IPS-NIHi7 (cell line): ENCODE measurements at regions not wholly inside any gene's neighbourhood (a gene's known extent, or its start where the extent isn't known, plus 50 kb on each side); places are given as distances from the start of the nearest gene placed in this dataset.

ENCODE experiments used
- DNase-seq: peaks from one replicate; pipeline ENCODE4 v3.0.0; 2012; ENCODE audit warnings: mixed read lengths; ENCODE audit errors: extremely low spot score

DNA sequence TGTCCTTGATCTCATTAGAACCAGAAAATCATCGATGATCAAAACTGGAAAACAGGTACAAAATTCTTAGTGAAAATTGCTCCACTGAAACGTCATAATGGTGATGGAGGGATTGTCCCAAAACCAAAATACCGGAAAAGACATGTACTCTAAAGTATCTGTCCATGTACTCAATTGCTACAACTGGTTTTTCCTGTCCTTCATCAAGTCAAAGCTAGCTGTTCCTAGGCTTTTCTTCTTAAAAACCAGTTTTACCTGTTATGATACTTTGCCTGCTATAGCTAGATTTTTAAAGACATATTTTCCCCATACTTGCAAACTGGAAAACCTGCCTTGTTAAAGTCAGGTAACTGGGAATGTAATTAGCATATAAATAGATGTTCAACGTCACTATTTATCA is 50.5 kb upstream of the LRRC1 start:
- no peak for DNase-seq

DNA sequence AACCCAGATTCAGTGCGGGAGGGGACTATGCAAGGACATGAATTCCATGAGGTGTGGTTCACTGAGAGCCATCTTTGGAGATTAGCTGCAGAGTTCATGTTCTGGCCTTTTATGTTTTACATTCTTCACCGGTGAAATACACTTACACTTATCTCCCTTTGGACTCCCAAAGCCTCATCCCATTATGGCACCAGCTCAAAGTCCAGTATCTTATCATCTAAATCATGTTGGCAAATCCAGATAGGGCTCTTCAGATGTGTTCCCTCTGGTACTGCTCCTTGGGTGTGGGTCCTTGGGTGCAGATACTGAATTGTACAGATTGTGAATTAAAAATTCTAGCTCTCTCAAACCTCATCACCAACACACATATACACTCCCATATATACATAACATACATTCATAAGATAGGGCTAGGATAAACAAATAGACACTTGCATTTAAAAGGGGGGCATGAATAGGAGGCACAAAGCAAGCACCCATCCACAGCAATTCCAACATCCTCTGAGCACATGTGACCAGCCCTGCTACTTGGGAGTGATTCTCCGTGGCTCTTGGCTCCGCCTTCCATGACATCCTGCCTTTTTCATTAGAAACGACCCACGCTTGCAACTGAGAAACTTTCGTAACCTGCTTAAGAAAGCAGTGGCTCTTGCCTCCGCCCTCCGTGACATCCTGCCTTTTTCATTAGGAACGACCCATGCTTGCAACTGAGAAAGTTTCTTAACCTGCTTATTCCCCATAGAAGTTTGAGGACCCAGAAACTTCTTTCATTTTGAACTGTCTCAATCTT is 53.6 kb upstream of the LRRC1 start:
- peak; percentile 16 for DNase-seq

DNA sequence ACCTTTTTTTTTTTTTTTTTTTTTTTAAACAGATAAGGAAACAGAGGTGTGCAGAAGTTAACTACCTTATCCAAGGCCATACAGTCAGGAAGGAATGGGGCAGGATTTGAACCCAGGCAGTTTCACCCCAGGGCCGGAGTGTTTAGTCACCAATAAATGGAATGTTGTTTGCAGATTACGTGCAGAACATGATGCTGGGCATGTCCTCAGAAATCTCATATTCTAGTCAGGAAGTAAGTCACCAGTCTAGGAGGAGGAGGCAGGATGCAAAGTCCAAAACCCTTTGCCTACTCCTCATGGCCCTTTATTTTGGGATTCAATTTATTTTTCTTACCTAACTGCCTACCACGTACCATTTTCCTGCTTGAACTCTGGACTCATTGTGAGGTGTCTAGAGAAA is 57.1 kb upstream of the LRRC1 start:
- no peak for DNase-seq

DNA sequence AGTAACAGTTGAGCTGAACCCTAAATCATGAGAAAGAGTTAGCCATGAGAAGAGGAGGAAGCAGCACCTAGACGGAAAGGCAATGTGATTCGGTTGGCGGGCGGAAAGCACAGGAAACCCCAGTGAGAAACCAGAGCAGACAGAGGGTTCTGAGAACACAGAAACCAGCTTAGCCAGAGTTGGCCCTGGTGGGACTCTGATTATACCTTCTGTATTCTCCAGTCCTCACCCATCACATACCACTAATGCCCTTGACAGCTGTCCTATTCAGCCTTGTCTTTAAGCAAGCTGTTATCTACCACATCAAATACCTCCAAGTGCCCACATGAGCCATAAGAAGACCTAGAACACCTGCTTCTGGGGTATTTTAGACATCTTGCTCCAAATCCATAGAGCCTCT is 58.9 kb upstream of the LRRC1 start:
- no peak for DNase-seq

DNA sequence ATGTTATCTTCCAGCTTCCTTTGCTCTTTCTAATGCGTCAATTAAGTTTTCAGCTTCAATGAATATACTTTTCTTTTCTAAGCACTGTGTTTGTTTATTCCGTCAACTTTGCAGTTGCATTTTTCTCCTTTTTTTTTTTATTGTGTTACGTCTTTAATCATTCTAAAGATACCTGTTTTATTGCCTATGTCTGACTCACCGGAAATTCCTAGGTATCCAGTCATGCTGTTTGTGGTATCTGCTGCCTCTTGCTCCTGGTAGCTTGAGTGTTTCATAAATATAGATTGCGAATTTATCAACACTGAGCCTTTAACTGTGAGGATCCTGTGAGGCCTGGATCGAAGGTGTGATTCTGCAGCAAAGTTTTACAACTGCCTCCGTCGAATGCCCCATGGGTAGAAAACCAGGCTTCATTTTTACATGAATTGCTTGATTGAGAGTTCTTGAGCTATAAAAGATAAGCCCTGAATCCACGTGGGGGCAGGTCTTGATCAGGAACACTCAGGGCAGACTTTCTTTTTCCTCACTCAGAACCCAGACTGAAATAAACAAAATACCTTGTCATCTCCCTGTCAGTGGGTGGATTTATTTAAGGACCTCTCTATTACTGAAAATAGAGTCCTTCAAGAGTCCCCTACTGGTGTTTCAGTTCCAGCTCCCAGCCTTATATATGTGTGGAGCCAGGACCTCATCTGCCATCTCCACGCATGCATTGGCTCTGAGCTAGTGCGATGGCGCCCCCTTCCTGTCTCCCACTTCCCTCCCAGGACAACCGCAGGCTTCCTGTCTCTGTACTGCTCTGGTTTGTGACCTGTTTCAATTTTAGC is 60.1 kb upstream of the LRRC1 start:
- peak; percentile 64 for DNase-seq

DNA sequence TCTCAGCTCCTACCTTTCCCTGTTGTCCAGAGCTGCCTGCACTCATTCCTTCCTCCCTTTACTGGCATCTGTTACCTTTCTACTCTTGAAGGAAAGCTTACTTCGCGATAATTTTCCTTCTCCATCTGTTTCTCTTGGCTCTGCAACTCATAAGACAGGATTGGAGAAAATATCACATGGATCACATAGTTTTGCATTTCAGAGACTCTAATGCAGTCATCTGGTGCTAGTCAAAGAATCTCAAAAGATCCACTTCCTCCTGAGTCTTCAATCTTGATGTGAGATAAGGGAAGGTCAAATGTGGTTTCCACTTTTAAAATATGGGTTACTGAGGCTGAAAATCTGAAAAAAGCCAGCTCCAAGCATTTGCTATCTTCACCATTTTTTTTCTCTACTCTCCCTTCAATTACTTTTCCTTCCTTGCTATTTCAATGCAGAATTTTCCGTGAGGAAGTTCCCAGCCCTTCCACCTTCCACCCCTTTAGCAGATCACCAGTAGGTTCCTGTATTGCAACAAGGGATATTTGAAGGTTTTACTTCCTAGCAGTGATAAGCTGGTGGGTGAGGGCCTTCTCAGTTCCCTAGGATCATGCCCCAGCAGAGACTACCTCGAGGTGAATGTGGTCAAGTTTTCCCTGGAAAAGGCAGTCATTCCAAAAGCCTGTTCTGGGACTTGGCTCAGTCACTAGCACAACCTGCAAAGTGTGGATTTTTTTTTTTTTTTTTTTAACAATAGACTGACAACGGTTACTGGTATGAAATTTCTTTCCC is 62.8 kb upstream of the LRRC1 start:
- no peak for DNase-seq

DNA sequence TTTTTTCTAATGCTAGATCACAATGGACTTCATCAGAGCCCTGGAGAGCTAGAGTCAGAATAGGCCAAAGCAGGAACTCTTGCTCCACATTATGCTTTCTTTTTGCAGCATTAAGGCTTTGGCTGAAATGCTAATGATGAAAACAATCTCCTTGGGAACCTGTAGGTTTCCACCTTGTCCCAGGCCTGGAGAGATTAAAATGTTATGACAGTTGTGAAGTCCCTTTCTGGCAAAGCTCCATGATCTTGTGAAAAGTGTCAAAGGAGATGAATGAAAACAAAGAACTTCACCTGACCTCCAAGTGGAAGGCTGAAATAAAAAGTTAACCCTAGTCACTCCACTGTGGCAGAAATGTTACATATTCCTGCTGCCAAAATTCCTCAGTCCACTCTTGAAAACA is 64.0 kb upstream of the LRRC1 start:
- no peak for DNase-seq

DNA sequence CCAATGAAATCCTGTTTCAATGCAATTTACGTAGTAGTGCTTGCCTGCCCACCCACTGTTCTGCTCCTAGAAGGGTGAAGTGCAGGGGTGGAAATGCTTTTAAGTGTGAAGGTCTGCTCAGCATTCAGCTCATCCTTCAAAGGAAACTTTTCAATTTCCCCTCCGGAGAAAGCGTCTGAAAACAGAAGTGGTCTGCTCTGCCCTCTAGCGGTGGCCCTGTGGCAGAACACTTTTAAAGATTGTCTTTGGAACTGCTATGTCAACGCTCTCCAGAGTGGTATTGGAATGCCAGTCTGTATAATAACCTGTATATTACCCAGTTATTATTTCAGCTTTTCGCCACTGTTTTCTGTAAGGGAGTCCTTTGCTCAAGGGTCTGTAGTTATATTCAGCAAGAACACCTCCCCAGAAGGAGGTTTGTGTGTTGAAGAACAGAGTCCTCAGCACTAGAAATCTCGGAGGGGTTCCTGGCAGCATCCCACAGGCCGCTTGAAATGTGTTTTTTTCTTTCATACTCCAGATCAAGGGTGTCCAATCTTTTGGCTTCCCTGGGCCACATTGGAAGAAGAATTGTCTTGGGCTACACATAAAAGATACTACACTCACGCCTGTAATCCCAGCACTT is 63.1 kb upstream of the KLHL31 start:
- DNase-seq: peak; percentile 68

DNA sequence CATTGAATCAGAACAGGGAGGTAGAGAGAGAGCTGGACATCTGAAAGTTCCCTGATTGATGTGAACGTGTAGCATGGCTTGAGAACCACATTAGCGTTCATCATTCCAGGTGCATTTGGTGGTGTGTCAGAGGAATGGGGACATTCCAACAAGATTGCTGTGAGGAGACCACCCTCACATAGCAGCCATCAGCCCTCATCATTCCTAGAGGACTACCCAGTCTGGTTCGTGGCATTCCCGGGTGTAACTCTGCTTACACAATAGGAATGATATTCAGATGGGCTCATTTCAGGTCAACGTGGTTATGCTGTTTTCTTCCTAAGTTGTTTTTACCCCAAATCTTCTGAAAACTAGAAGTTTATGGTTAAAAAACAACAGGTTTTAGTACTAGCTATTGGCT is 62.2 kb upstream of the KLHL31 start:
- DNase-seq: no peak

DNA sequence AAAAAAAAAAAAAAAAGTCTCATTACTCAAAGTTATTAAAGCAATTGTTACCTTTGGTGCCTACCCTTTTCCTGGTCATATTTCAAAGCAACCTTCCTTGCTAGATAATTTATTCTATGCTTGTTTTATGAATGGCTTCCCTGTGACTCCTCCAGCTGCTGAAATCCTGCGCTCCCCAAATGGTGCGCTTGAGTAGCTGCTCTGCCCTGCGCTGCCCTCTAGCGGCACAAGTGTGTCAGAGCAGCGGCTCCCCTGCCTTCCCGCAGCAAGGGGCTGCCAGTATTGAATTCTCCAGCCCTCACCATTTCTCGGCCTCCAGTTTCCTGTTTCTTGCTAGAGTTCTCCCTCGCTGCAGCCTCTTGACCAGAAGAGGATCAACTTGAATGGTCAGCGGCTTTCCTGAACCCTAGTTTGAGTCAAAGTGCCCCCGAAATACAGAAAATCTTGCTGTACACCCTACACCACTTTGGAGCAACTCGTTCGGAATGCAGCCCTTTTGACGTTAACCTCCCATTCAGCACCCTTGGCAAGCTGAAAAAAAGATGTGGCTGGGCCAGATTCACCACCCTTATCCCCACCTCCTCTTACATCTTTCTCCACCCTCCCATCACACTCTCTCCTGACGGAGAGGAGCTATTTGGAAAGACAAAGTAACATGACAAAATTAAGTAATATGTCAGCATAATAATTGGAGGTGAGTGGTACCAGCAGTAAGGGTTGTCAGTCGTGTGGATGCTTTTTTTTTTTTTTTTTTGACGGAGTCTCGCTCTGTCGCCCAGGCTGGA is 60.4 kb upstream of the KLHL31 start:
- DNase-seq: peak; percentile 88

DNA sequence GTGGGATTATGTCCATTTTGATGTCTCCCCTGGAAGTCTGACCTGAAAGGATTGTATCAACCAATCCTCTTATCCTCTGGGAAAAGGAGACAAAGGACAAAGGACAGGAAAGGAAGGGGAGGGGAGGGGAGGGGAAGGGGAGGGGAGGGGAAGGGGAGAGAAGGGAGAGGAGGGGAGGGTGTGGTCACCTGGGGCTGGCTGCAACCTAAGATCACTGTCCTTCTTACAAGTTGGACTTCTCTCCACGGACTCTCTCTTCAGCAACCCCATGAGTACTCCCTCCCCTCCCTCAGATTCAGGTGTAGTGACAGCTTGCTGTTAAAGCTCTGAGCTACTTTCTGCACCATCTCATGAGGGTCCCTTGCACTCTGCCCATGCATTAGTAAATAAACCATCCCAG is 58.9 kb upstream of the KLHL31 start:
- peak; percentile 26 for DNase-seq

DNA sequence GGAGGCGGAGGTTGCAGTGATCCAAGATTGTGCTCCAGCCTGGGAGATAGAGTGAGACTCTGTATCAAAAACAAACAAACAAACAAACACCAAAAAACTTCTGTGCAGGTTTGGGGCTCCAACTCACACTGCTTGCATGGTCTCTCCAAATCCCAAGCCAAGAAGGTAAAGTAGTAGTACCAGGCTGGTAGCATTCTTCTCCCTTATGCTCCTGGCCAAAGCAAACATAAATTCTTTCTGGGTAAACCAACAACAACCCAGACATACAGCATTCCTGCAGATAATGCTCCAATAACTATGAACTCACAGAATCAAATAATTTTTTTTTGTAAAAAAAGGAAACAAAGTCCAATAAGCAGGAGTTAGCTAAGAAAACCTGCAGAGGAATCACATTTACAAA is 57.8 kb upstream of the KLHL31 start:
- DNase-seq: no peak

DNA sequence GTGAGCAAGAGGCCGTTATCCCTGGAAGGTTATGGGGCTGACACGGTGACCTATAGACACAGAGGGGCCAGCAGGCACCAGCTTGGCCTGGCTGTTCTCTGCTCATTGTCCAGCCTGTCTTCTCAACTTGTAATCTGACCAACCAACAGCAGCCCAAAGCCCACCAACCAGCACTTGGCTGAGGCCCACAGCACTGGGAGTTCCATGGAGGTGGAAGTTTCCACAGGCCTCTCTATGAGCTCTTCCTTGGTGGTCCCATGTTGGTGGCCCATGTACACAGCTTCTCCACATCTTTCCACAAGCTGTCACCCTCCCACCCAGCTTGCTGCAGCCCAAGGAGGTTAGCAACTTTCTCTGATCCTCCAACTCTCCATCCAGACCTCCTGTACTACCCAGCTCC is 56.2 kb upstream of the KLHL31 start:
- DNase-seq: no peak

DNA sequence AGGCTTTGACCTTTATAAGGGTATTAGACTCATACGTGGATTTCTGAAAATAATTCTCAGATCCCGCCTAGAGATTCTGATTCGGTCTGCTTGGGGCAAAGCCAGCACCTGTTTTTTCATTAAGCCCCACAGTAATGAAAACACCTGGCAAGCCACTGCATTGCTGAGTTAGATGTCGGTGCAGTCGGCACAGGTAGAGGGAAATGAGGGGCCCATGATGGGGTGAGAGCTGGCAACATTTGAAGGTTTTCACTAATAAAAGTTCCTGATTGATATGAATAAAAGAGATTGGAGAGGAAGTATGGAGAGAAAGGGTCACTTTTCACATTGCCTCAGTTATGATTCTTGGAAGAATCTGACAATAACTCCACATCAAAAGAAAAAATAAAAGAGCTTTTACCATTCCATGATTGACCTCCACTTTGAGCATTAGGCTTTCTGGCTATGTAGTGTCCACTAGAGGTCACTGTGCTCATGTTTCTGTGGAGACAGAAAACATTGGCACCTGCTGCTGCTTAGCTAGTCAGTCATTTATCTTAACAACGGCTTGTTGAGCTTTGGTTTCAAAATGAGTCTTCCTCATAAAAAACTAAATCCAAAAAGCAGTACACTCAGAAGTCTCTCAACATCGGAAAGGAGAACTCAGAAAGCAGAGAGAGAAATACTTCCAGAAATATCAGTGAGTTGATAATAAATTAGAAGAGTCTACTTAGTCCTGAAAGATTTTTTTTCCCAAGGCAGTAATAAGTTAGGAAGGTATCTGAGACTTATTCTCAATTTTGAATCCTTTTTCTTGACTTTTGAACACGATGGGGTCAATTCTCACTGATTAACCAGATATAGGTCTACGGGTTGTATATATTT is 53.3 kb upstream of the KLHL31 start:
- DNase-seq: peak; percentile 65

DNA sequence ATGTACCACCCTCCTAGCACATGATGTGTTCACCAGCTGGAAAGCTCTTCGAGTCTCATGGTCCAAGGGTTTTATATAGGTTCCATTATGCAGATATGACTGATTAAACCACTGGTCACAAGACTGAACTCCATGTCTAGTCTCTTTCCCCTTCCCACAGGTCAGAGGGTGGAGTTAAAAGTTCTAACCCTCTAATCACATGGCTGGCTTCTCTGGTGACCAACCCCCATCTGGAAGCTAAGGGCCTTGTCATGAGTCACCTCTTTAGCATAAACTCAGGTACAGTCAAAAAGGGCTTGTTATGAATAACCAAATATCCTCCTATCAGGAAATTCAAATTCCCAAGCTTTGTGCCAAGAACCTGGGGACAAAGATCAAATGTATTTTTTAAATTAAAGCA is 52.0 kb upstream of the KLHL31 start:
- no peak for DNase-seq

DNA sequence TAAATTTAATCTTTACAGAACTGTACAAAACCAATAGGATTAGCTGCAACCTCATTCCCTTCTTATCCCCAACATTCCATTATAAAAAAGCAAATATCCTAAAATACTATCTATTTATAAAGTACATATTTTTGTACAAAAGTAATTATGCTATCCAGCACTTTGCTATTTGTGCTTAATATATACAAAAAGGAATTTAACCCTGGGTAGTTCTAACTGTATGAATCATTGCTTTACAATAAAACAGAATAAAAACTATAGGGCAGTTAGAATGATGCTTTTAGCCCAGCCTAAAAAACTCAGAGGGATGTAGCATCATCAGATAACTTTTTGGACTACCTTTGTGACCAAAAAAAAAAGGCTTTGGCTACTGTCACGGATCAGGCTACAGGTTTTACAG is 49.9 kb upstream of the KLHL31 start:
- DNase-seq: no peak
